CD4-positive, alpha-beta T cell treated with Interleukin-17A for 1 hour (primary cell): ENCODE measurements at regions not wholly inside any gene's neighbourhood (a gene's known extent, or its start where the extent isn't known, plus 50 kb on each side); places are given as distances from the start of the nearest gene placed in this dataset.
"Not testable (repeated sequence)": the region's sequence is repeated elsewhere in the genome, so short reads cannot be mapped to it uniquely, and the experiment has no call there.

Source experiments
- DNase-seq: peaks from one replicate; pipeline ENCODE4 v3.0.0-alpha.2; 2020

- no peak for DNase-seq
Observed at GRCh38 chr15:96838081-96838480, 507.6 kb downstream of the NR2F2 start.

GRCh38 chr15:96849271-96849900 is 518.9 kb downstream of the NR2F2 start:
- no peak for DNase-seq

GRCh38 chr15:96851613-96852012 is 521.1 kb downstream of the NR2F2 start:
- DNase-seq: no peak

- DNase-seq: no peak
Observed at GRCh38 chr15:96858694-96859093, 528.2 kb downstream of the NR2F2 start.

- no peak for DNase-seq
Observed at GRCh38 chr15:96860741-96861140, 530.2 kb downstream of the NR2F2 start.

- no peak for DNase-seq
Observed at GRCh38 chr15:96867992-96868391, 537.5 kb downstream of the NR2F2 start.

GRCh38 chr15:96869122-96869521 is 538.6 kb downstream of the NR2F2 start:
- no peak for DNase-seq

GRCh38 chr15:96869790-96870189 is 539.3 kb downstream of the NR2F2 start:
- no peak for DNase-seq

- no peak for DNase-seq
Observed at GRCh38 chr15:96870580-96870979, 540.1 kb downstream of the NR2F2 start.

- DNase-seq: not testable (repeated sequence)
Observed at GRCh38 chr15:96877442-96877841, 546.9 kb downstream of the NR2F2 start.

GRCh38 chr15:96878129-96878528 is 547.6 kb downstream of the NR2F2 start:
- no peak for DNase-seq

GRCh38 chr15:96882121-96882772 is 551.7 kb downstream of the NR2F2 start:
- no peak for DNase-seq

- DNase-seq: no peak
Observed at GRCh38 chr15:96887730-96888129, 557.2 kb downstream of the NR2F2 start.

GRCh38 chr15:96888764-96889163 is 558.3 kb downstream of the NR2F2 start:
- no peak for DNase-seq

- no peak for DNase-seq
Observed at GRCh38 chr15:96889734-96890480, 559.4 kb downstream of the NR2F2 start.

GRCh38 chr15:96891046-96891445 is 560.5 kb downstream of the NR2F2 start:
- no peak for DNase-seq

GRCh38 chr15:96893159-96893906 is 562.8 kb downstream of the NR2F2 start:
- peak; percentile 0 for DNase-seq

GRCh38 chr15:96894659-96895058 is 564.2 kb downstream of the NR2F2 start:
- no peak for DNase-seq

GRCh38 chr15:96896766-96897165 is 566.3 kb downstream of the NR2F2 start:
- DNase-seq: no peak

GRCh38 chr15:96914081-96914480 is 583.6 kb downstream of the NR2F2 start:
- no peak for DNase-seq

- no peak for DNase-seq
Observed at GRCh38 chr15:96916750-96917149, 586.2 kb downstream of the NR2F2 start.

GRCh38 chr15:96924570-96924969 is 594.1 kb downstream of the NR2F2 start:
- DNase-seq: no peak
